DMS153 treated with DMSO at 0.1 percent for 48 hours (cell line): ENCODE measurements at regions not wholly inside any gene's neighbourhood (a gene's known extent, or its start where the extent isn't known, plus 50 kb on each side); places are given as distances from the start of the nearest gene placed in this dataset.
A peak's percentile ranks its signal among the peaks of the same experiment; 100 is the strongest.

ENCODE experiments used
- DNase-seq: peaks from one replicate; lab custom pipeline; 2025; ENCODE audit not compliant: unreplicated experiment; lab: John Stamatoyannopoulos, UW

GRCh38 chr22:49193901-49194465 is 633.7 kb downstream of the BRD1 start:
- DNase-seq, result no peak

- no peak for DNase-seq
Measured at GRCh38 chr22:49193348-49193747, 634.3 kb downstream of the BRD1 start.

GRCh38 chr22:49192857-49193250 is 634.8 kb downstream of the BRD1 start:
- no peak for DNase-seq

DNA sequence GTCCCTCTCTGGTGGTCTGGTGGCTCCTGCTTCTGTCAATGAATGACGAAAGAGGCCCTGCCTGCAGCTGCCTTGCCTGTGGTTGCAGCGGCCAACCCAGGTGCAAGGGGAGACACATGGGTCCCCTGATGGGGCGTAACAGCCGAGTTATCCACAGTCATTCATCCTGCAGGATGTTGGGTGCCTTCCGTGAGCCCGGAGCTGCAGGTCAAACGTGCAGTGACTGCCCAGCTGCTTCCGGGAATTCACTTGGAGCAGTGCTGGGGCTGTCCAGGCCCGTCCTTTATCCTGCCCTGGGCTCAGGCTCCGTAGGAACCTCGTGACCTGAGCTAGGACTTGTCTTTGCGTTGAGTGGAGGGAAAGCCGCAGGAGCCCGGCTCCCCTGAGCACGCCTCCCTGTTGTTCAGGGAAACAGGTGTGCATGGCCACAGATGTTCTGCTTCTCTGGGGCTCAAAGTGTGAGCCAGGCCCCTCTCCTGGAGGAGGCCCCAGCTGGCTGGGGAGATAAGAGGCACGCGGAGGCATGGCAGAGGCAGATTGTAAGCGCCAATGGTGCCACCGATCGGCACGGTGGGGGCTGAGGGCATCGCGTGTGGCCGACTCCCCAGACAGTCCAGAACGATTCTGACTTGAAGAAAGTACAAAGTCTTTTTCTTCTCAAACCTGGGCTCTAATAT is 635.4 kb downstream of the BRD1 start:
- DNase-seq, result no peak

- no peak for DNase-seq
Measured at GRCh38 chr22:49191506-49191980, 636.1 kb downstream of the BRD1 start.

- no peak for DNase-seq
Measured at GRCh38 chr22:49190816-49191505, 636.7 kb downstream of the BRD1 start.

DNA sequence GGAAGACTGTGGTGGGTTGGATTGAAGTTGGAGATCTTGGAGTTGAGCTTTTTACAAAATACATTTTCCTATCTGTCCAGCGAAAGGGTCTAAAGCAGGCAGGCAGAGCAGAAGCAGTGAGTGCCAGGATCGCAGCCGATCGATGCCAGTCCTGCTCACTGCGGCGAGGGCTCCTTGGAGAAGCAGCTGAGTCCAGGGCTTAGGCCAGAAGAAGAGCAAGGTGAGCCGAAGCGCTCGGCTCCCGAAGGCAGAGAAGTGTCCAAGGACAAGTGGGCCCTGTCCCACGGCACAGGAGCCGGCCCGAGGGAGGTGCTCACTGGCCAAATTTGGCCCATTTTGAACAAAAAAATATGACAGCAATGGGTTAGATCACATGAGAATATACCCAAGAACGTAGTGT is 637.8 kb downstream of the BRD1 start:
- no peak for DNase-seq

- no peak for DNase-seq
Measured at GRCh38 chr22:49188591-49188990, 639.1 kb downstream of the BRD1 start.

DNA sequence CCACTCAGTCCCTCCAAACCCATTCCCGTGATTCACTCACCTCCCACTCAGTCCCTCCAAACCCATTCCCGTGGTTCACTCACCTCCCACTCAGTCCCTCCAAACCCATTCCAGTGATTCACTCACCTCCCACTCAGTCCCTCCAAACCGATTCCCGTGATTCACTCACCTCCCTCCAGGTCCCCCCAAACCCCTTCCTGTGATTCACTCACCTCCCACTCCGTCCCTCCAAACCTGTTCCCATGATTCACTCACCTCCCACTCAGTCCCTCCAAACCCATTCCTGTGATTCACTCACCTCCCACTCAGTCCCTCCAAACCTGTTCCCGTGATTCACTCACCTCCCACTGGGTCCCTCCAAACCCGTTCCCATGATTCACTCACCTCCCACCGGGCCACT is 639.6 kb downstream of the BRD1 start:
- DNase-seq, result no peak

- no peak for DNase-seq
Measured at GRCh38 chr22:49186762-49187161, 640.9 kb downstream of the BRD1 start.

DNA sequence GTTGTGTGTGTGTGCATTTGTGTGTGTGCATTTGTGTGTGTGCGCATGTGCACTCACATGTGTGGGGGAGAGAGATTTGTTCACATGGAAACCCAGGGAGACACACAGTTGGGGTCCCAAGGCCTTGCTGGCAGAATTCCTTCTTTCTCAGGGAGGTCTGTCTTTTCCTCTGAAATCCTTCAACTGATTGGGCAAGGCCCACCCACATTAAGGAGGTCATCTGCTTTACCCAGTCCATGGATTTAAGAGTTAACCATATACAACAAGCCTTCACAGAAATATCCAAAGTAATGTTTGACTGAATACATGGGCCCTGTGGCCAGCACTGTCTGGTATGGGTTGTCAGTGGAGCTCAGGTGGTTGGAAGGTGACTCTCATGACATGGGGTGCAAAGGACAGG is 641.4 kb downstream of the BRD1 start:
- no peak for DNase-seq

GRCh38 chr22:49185312-49185969 is 642.2 kb downstream of the BRD1 start:
- no peak for DNase-seq

DNA sequence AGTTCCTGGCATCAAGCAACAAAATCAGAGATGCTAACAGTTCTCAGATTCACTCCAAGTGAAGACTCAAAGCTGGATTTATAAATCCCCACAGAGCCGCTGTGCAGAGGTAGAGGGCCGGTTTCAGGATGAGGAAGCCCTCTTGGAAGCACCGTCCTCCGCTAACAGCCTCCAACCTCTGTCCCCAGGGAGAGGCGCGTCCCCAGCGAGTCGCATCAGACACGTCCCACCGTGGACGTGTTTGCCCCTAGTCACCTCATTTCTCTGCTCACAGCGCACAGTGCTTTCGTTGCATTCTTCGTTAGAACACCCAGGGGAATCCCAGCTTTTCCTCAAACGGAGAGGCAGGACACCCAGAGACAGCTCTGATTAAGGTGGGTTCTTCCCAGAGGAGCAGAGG is 642.9 kb downstream of the BRD1 start:
- DNase-seq, result no peak

- DNase-seq, result peak; percentile 22
Measured at GRCh38 chr22:49183826-49184216, 643.9 kb downstream of the BRD1 start.

DNA sequence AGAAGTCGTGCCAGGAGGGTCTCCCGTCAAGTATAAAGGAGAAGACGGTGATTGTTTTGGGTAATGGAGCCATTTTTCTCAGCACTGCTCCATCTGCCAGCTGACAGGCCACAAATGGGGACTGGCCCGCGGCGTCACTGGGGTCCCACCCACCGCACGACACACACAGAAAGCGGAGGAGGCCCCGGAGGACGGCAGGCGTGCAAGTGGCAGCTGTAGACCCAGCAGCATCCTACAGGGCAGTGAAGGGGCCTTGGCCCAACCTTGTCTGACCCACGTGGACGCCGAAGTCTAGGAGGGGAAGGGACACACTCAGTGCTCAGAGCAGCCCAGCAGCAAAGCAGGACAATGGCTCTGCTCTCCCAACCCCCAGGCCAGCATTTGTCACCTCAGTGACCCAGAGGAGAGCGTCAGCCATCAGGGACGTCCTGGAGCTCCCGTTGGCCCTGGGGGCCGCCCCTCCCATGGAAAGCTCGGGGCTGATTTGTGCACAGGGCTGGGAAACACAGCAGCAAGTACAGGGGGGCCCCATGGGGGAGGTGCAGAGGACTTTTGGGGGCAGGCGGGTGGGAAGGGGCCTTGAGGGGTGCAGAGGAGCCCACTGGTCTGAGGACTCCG is 644.4 kb downstream of the BRD1 start:
- DNase-seq, result no peak

DNA sequence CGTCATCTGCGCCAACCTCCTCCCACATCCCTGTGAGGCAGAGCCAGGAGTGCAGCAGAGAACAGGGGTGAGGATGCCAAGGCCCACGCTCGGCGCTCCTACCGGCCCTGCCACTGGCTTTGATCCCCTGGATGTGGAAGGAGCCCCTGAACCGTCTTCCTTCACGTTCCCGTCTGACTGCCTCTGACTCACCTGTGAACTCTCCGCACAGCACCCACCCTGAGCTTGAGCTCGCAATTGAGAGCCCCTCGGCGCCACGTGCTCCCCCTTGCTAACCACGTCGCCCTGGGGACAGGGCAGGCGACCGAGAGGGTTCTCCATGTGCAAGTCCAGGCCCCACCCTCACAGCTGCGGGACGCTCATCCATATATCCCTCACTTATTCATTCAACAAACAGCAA is 645.3 kb downstream of the BRD1 start:
- no peak for DNase-seq

DNA sequence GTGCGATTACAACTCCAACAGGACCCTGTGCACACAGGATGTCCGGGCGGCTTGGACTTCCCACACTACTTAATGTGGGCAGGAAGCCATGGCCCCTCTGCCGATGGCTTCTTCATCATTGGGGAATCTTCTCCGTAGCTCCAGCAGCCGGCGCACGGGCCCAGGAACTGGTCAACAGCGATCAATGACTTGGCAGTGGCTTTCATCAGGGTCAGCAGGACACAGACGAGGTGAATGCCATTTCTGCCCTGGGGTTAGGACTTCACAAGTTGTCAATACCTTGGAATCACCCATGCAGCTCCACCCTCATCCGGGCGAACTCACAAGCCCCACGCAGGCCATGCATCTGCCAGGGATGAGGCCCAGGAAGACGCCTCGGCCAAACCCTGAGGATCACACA is 645.7 kb downstream of the BRD1 start:
- no peak for DNase-seq

DNA sequence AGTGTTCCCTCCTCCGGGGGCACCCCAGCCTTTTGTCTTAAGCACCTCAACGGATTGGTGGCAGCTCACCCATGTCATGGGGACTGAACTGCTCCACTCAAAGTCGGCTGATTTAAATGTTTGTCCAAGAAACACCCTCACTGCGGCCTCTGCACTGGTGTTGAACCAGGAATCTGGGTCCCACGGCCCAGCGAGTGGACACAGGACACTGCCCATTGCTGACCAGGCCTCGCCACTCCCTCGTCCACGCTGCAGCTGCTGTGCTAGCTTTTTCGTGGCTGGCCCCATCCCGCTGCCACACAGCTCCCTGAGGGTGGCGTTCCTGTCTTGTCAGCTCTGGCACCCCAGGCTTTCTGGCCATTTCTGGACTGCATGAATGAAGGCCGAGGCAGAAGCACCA is 646.2 kb downstream of the BRD1 start:
- no peak for DNase-seq

GRCh38 chr22:49180683-49181024 is 647.0 kb downstream of the BRD1 start:
- no peak for DNase-seq

- no peak for DNase-seq
Measured at GRCh38 chr22:49179886-49180682, 647.6 kb downstream of the BRD1 start.

DNA sequence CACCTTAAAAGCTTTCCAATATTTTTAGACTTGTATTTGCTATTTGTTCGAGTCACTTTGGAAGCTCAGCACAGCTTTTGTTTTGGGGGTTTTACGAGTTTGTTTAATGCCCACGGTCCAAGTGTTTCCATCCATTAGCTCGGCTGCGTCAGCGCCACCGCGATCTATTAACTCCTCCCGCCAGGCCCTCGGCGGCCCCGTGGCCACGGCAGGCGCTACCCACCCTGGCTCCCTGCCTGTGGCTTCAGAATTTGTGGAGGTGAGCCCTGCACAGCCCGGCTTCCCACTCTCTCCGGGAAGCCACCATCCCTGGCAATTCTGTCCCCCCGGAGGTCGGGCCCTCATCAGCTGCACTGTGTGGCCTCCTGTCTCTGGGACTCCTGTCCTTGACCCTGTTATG is 648.5 kb downstream of the BRD1 start:
- no peak for DNase-seq
